ENCODE measurements at regions not wholly inside any gene's neighbourhood (a gene's known extent, or its start where the extent isn't known, plus 50 kb on each side); places are given as distances from the start of the nearest gene placed in this dataset.

DNA sequence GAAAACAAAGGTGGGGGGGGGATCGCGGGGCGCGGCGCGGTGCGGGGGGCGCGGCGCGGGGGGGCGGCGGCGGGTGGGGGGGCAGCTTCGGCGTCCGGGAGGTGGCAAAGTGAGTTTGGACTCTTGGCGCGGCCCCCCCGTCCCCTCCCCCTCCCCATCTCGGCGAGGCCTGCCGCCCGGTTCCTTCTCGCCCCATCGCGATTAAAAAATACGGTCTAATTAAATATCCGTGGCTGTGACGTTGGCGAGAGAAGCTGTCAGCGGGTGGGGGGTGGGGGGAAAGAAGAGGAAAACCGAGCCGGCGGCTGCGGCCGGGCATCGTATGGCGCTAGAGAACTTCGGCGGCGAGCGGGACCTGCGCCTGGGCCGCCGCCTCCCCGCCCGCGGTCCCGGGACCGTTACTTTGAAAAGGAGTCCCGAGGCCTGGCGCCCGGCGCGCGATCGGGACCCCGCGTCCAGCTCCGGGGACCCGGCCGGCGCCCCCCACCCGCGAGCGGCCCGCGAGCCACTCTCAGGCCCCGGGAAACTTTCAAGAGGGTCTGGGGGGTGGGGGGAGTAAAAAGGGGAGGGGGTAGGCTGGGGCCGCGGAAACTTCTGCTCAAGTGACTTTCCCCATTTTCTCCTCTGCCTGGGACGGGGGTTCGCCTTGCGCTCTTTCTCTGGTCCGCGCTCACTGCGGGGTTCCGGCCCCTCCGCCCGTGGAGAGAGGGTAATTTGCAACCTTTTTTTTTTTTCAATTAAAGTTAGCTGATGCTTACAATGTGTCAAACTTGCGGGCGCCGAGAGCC lies 146.3 kb upstream of the ZNF536 start:
- peaks cover 0 to 66% of the 10 kb centered on the region in 2 donors for H3K27me3 ChIP-seq
- DNase-seq (ENCODE audit: low spot score in 2 of 2), result no peak

DNA sequence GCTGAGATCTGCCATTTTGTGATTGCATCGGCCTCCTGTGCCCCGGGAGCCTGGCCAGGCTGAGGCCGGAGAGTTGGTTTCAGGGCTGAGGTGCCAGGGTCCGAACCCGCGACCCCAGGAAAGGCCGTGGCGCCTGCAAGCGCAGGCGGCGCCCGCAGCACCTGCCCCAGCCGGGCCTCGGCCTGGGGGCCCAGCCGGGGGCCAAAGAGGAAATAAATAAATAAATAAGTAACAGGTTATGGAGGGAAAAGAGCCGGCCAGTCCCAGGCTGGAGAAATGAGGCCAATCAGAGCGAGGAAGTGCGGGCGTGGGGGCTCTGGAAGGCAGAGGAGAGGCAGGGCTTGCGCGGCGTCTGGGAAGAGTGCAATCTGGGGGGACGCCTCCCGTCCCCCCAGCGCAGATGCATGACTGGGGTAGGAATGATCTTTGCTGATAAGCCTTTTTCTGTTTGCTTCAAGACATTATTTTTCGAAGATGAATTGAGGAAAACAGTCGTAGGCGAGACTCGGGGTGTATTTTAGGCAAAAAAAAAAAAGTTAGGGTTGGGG lies 145.6 kb upstream of the ZNF536 start:
- Histone ChIP-seq H3K27me3 (peaks cover 0 to 60% of the 10 kb centered on the region in 2 donors), H3K27ac (peak overlapping the region; percentile 67 to 95 (median 85))

More for the DNA sequence above, 146.3 kb upstream of the ZNF536 start:
- Histone ChIP-seq H3K4me3 (peak overlapping the region; percentile 47 to 69 (median 62)), H3K27ac (peak overlapping the region; percentile 67 to 95 (median 85)), H3K4me1 (peaks cover 0 to 51% (median 13%) of the 10 kb centered on the region in 4 donors), H3K36me3 (no peaks in the 10 kb centered on the region), H3K9me3 (no peaks in the 10 kb centered on the region)
- 1 to 3% methylated on average over 42 to 56 of the region's 84 CpGs for WGBS, 2 donors
- TF ChIP-seq, protein P1, sequence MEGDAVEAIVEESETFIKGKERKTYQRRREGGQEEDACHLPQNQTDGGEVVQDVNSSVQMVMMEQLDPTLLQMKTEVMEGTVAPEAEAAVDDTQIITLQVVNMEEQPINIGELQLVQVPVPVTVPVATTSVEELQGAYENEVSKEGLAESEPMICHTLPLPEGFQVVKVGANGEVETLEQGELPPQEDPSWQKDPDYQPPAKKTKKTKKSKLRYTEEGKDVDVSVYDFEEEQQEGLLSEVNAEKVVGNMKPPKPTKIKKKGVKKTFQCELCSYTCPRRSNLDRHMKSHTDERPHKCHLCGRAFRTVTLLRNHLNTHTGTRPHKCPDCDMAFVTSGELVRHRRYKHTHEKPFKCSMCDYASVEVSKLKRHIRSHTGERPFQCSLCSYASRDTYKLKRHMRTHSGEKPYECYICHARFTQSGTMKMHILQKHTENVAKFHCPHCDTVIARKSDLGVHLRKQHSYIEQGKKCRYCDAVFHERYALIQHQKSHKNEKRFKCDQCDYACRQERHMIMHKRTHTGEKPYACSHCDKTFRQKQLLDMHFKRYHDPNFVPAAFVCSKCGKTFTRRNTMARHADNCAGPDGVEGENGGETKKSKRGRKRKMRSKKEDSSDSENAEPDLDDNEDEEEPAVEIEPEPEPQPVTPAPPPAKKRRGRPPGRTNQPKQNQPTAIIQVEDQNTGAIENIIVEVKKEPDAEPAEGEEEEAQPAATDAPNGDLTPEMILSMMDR (IDR thresholded peaks at IDR 0.05), result no peak
- TF ChIP-seq EP300 (IDR thresholded peaks at IDR 0.05) (no peak), POLR2A (IDR thresholded peaks at IDR 0.05) (no peak)

DNA sequence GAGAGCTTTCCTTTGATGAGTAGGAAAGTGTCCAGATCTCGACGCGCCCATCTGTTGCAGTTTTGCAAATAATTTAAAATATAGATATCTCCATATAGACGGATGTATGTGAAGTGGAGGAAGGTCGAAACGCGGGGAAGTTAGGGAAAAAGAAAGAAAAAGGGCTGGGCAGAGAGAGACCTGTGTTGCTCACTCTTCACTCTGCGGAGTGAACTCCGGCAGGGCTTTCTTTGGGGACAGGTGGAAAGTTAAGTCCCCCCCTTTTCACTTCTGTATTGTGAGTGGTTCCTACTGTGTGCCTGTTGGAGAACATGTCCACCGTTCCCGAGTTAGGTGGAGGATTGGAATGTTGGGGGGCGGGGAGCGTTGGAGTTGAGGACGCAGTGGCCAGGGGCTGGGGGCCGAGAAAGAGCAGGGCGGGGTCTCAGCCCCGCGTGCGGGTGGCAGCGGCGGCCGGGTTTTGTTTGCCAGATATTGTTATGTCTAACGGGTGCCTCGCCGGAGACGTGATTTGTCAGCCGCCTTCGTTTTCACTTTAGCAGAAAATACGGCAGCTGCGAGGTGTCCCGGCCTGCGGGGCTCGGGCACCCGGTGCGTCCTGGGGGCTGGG lies 145.1 kb upstream of the ZNF536 start:
- peak overlapping the region; percentile 67 to 95 (median 85) for H3K27ac ChIP-seq
- TF ChIP-seq, protein P1 (IDR thresholded peaks at IDR 0.05), result no peak
- TF ChIP-seq POLR2A (IDR thresholded peaks at IDR 0.05) (no peak), EP300 (IDR thresholded peaks at IDR 0.05) (no peak)
- H3K36me3 ChIP-seq, result no peaks in the 10 kb centered on the region
- 1% methylated on average over 21 to 34 of the region's 35 CpGs for WGBS, 2 donors
- H3K4me1 ChIP-seq, result peaks cover 0 to 61% (median 13%) of the 10 kb centered on the region in 4 donors
- H3K27me3 ChIP-seq, result peaks cover 0 to 57% of the 10 kb centered on the region in 2 donors
- peak overlapping the region; percentile 47 to 69 (median 62) for H3K4me3 ChIP-seq
- no peak for DNase-seq (ENCODE audit: low spot score in 2 of 2)
- no peaks in the 10 kb centered on the region for H3K9me3 ChIP-seq

More for the DNA sequence above, 145.6 kb upstream of the ZNF536 start:
- DNase-seq (ENCODE audit: low spot score in 2 of 2), result no peak
- Histone ChIP-seq H3K9me3 (no peaks in the 10 kb centered on the region), H3K4me1 (peaks cover 0 to 55% (median 13%) of the 10 kb centered on the region in 4 donors), H3K36me3 (no peaks in the 10 kb centered on the region), H3K4me3 (peak overlapping the region; percentile 47 to 69 (median 62))
- TF ChIP-seq EP300 (IDR thresholded peaks at IDR 0.05), result peak in 1 of 2 donors; percentile 18
- no peak for TF ChIP-seq POLR2A (IDR thresholded peaks at IDR 0.05)
- WGBS, 2 donors, result 1% methylated on average over 29 of the region's 29 CpGs

DNA sequence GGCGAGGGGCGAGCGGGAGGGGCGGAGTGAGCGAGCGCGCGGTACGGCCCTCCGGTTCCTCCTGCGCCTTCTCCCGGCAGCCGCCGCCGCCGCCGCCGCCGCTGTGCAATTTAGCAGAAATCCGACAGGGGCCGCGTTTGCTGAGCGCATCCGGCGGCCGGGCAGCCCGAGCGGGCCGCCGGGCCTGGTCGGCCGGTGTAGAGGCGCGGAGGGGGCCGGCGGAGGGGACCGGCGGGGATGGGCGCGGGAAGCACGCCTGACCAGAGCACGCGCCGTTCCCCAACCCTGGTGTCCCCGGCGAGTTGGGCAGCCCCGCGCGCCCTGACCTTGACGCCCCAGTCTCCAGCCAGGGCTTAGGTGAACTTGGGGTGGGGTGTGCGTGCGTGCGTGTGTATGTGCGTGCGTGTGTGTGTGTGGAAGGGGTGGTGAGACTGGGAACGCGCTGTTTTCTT lies 144.5 kb upstream of the ZNF536 start:
- peaks cover 0 to 64% (median 13%) of the 10 kb centered on the region in 4 donors for H3K4me1 ChIP-seq
- 0 to 1% methylated on average over 18 to 28 of the region's 57 CpGs for WGBS, 2 donors
- peak in 1 of 2 donors; percentile 46 for DNase-seq (ENCODE audit: low spot score in 2 of 2)
- TF ChIP-seq POLR2A (IDR thresholded peaks at IDR 0.05), result no peak
- TF ChIP-seq, protein P1 (IDR thresholded peaks at IDR 0.05), result peak; percentile 63 to 89 (median 81)
- TF ChIP-seq EP300 (IDR thresholded peaks at IDR 0.05), result peak in 1 of 2 donors; percentile 10
- peak overlapping the region; percentile 47 to 69 (median 62) for H3K4me3 ChIP-seq
- H3K9me3 ChIP-seq, result no peaks in the 10 kb centered on the region
- H3K27me3 ChIP-seq, result peaks cover 0 to 54% of the 10 kb centered on the region in 2 donors
- H3K27ac ChIP-seq, result peak overlapping the region; percentile 67 to 95 (median 85)
- no peaks in the 10 kb centered on the region for H3K36me3 ChIP-seq

DNA sequence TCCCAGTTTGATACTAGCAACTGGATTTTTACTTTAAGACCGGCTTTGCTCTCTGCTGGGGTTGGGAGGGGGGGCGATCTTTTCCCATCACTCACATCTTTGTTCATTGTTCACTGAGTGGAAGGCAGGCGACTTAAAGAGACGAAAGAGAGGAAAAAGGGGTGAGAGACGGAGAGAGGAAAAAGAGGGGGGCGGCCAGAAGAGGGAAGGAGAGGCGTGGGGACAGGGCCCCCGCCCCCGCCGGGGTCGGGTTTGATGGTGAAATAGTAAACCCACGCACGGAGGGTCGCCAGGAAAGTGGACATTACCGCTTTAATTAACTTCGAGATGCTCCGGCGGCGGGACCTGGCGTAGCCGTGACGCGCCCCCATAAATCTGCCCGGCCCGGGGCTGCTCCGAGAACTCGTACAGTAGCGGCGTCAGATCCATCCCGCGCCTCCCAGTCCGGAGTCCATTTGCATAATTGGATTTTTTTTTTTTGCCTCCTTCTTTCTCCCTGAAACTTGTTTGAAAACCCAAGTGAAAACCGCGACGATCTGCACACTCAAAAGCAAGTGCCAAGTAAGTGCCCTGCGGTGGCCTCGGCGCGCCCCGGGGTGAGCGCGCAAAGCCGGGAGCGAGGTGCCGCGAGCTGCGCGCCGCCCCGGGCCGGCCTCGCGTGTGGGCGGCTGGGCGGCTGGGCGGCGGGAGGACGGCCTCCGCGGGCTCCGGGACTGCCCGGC lies 143.9 kb upstream of the ZNF536 start:
- peak overlapping the region; percentile 67 to 95 (median 85) for H3K27ac ChIP-seq
- DNase-seq (ENCODE audit: low spot score in 2 of 2), result no peak
- no peaks in the 10 kb centered on the region for H3K36me3 ChIP-seq
- H3K4me3 ChIP-seq, result peak overlapping the region; percentile 40 to 69 (median 50)
- 0% methylated on average over 59 to 62 of the region's 62 CpGs for WGBS, 2 donors
- no peak for TF ChIP-seq POLR2A (IDR thresholded peaks at IDR 0.05)
- TF ChIP-seq, protein P1 (IDR thresholded peaks at IDR 0.05), result no peak
- peaks cover 0 to 51% of the 10 kb centered on the region in 2 donors for H3K27me3 ChIP-seq
- H3K9me3 ChIP-seq, result no peaks in the 10 kb centered on the region
- peaks cover 0 to 58% (median 13%) of the 10 kb centered on the region in 4 donors for H3K4me1 ChIP-seq

Measured in tibial nerve (tissue), 4 donors.